ENCODE measurements at regions not wholly inside any gene's neighbourhood (a gene's known extent, or its start where the extent isn't known, plus 50 kb on each side); places are given as distances from the start of the nearest gene placed in this dataset.
"Not testable (repeated sequence)": the region's sequence is repeated elsewhere in the genome, so short reads cannot be mapped to it uniquely, and the experiment has no call there.

GRCh38 chr1:184833994-184834393, 79.3 kb upstream of the EDEM3 start:
- TF ChIP-seq CTCF (conservative IDR thresholded peaks at IDR 0.05; ENCODE audit: low read depth in 2 of 2); POLR2AphosphoS5 (IDR thresholded peaks at IDR 0.05; ENCODE audit: low read depth); JUNB (IDR thresholded peaks at IDR 0.05; ENCODE audit: unreplicated experiment); EZH2 (IDR thresholded peaks at IDR 0.05; ENCODE audit: low read depth, unreplicated experiment); REST (IDR thresholded peaks at IDR 0.05; ENCODE audit: unreplicated experiment); NANOG (IDR thresholded peaks at IDR 0.05; ENCODE audit: borderline replicate concordance); CREB1 (CRISPR knock-in tag; IDR thresholded peaks at IDR 0.05; ENCODE audit: low read depth); EZH2phosphoT487 (IDR thresholded peaks at IDR 0.05; ENCODE audit: unreplicated experiment); ZNF114 (CRISPR knock-in tag; IDR thresholded peaks at IDR 0.05): not testable (repeated sequence)
